WI38 (cell line): ENCODE measurements at regions not wholly inside any gene's neighbourhood (a gene's known extent, or its start where the extent isn't known, plus 50 kb on each side); places are given as distances from the start of the nearest gene placed in this dataset.
"Not testable (repeated sequence)": the region's sequence is repeated elsewhere in the genome, so short reads cannot be mapped to it uniquely, and the experiment has no call there.

ENCODE experiments used
- H3K4me3 ChIP-seq: 2 replicates; pipeline ENCODE4 v1.5.1; 2011; ENCODE audit warnings: low read depth, mild to moderate bottlenecking, control low read depth, low read length
- CTCF ChIP-seq: IDR thresholded peaks from 2 replicates; pipeline ENCODE4 v1.5.1; 2012; ENCODE audit warnings: low read depth, mild to moderate bottlenecking, control low read depth, low read length

GRCh38 chr10:84879991-84880390 is 551.6 kb downstream of the CCSER2 start:
- TF ChIP-seq CTCF: no peak
- no peak overlapping the region for H3K4me3 ChIP-seq

GRCh38 chr10:84881696-84882095 is 553.3 kb downstream of the CCSER2 start:
- not testable (repeated sequence) for H3K4me3 ChIP-seq

GRCh38 chr10:84890706-84891105 is 562.3 kb downstream of the CCSER2 start:
- TF ChIP-seq CTCF: no peak
- no peak overlapping the region for H3K4me3 ChIP-seq

GRCh38 chr10:84891631-84892030 is 563.2 kb downstream of the CCSER2 start:
- TF ChIP-seq CTCF: no peak
- H3K4me3 ChIP-seq: no peak overlapping the region

DNA sequence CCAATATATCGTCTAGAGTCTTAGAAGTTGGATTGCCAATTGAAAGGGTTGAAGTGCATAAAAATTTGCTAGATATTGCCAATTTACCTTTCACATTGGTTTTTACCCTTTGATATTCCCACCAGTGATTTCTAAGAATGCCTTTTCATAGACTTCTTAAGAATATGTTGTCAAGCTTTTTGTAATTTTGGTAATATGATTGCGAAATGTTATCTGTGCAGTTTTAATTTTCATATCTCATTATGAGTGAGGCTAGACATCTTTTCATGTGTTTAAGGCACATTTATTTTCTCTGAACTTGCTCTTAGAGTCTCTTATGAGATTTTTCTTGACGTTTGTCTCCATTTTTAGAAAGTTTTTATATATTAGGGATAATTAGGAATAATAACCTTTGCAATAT is 567.2 kb downstream of the CCSER2 start:
- no peak for TF ChIP-seq CTCF
- no peak overlapping the region for H3K4me3 ChIP-seq

- no peak overlapping the region for H3K4me3 ChIP-seq
Measured at GRCh38 chr10:84896909-84897308, 568.5 kb downstream of the CCSER2 start.

GRCh38 chr10:84899268-84899667 is 570.9 kb downstream of the CCSER2 start:
- H3K4me3 ChIP-seq: no peak overlapping the region
- TF ChIP-seq CTCF: no peak

More at GRCh38 chr10:84896909-84897308, 568.5 kb downstream of the CCSER2 start:
- TF ChIP-seq CTCF: no peak

GRCh38 chr10:84900141-84900540 is 571.8 kb downstream of the CCSER2 start:
- TF ChIP-seq CTCF: no peak
- H3K4me3 ChIP-seq: no peak overlapping the region
